GM18499 (cell line): ENCODE measurements at regions not wholly inside any gene's neighbourhood (a gene's known extent, or its start where the extent isn't known, plus 50 kb on each side); places are given as distances from the start of the nearest gene placed in this dataset.

ENCODE experiments used
- ATAC-seq: cut with Tn5 transposase; IDR thresholded peaks from one replicate; pipeline ENCODE4 v1.9.1; 2021; ENCODE audit warnings: moderate number of reproducible peaks; ENCODE audit not compliant: insufficient read depth, unreplicated experiment

DNA sequence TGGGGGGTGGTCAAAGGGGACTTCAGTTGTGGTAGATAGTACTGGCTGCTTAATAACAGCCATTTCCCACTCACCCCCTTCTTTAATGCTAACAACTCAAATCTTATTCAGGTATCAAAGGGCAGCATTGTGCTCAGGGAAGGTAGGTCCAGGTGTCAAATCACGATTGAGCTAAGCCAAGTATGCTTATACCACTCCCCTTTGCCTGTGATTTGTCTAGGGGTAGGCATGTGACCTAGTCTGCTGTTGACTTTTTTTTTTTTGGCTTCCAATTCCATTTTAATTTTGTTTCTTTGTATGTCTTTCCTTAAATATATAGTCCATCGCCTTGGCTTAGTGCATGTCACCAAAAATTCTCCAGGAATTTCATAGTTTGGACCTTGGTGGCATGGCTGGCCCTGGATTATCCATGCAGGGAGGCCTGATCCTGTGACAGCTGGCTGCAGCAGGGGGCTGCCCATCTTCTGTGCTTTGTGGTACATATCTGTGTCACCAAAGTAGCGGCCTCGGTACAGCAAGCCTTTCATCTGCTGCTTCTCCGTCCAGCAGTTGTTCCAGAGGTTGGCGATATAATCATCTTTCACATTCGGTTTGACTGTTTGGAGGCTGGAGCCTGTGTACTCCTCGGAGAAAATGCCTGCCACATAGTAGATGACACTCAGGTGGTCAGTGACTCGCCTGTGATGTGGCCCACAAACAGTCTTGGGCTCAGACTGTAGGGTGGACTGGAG is 68.1 kb upstream of the SPRED2 start:
- no peak for ATAC-seq

DNA sequence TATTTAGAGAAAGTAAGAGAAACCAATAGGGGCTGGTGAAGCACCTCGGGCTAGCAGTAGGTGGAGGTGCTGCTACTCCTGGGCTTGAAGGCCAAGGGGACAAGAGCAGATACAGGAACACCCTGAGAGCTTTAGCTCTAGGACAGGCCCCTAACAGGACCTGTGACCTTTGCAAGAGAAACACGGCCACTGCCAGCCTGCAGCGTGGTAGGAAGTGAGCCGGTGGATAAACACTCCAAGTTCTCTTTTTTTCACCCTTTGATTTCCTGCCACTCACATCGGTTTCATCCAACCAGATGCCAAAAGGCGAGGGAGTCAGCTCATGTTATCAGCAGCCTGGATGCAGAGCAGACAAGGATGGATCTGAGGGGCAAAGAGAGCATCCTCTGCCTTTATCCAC is 66.8 kb upstream of the SPRED2 start:
- ATAC-seq, result no peak

DNA sequence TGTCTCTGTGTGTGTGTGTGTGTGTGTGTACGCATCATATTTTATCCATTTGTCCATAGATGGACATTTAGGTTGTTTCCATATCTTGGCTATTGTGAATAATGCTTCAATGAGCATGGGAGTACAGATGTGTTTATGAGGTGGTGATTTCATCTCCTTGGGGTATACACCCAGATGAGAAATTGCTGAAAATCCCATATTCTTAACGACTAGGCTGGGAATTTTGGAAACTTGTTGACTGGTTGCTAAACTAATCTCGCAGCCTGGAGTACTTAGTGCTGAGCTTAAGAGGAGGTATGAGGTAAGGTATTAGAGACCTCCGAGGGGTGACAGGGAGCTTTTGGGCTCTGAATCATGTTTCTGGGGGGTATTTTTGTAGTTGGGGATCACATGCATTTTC is 66.0 kb upstream of the SPRED2 start:
- ATAC-seq, result no peak

DNA sequence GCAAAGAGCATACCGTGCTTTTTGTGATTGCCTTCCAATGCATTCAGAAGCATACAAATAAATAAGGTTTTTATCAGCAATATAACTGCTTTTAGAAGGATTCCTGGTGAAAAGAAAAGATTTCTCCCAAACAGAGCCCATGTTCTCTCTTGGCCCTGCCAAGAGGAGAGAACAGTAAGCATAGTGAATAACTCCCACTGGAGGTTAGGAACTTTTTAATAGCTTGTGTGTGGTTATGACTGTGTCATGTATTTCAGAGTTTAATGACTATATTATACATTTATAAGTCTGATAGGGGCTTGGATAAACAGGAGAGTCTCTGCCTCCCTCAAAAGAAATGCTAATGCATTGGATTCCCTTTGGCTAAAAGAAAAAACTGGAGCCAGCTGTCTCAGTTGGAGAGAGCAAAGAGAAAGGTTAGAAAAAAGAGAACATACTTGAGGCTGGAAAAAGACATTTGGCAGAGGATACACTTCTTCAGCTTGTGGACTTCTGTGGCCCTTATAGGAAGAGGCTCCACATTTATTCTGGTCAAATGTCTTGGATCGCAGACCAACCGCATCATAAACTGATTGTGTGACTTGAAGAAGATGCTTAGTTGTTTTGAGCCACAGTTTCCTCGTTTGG is 63.0 kb upstream of the SPRED2 start:
- ATAC-seq, result no peak

DNA sequence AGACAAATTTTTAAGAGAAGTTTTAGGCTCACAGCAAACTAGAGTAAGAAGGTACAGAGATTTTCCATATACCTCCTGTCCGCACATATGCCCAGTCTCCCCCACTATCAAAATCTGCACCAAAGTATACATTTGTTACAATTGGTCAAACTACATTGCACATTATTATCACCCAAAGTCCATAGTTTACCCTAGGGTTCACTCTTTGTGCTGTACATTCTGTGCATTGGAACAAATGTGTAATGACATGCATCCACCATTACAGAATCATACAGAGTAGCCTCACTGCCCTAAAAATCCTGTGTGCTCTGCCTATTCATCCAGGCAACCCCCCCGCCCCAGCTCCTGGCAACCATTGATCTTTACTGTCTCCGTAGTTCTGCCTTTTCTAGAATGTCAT is 61.7 kb upstream of the SPRED2 start:
- ATAC-seq, result no peak

DNA sequence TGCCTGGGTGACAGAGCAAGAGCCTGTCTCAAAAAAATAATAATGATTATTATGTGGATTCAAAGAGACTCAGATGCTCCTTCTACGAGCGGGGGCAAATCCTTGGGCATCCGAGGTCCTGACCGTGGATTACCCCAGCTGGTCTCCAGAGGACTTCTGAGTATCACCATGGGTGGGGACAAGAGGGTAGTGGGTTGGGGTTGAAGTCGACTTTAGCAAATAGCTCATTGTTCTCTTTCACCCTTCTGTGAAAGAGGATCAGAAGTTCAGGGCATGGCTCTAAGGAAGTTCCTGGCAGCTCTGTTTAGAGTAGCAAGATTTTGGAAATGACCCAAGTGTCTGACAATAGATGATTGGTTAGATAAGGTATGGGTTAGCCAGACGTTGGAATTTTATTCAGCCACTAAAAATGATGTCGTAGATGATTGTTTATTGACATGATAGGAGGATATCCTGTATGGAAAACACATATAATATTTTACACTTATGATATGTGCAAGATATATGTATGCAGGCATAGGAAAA is 59.0 kb upstream of the SPRED2 start:
- no peak for ATAC-seq

DNA sequence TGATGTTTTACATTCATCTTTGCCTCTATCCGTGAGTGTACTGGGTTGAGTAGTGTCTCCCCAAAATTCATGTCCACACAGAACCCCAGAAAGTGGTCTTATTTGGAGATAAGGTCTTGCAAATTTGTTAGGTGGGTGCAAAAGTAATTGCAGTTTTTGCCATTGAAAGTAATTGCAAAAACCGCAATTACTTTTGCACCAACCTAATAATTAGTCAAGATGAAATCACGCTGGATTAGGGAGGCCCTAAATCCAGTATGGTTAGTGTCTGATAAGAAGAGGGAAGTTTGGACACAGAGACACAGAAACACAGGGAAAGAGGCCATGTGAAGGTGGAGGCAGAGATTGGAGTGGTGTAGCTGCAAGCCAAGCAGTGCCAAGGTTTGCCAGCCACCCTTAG is 57.8 kb upstream of the SPRED2 start:
- ATAC-seq, result no peak

DNA sequence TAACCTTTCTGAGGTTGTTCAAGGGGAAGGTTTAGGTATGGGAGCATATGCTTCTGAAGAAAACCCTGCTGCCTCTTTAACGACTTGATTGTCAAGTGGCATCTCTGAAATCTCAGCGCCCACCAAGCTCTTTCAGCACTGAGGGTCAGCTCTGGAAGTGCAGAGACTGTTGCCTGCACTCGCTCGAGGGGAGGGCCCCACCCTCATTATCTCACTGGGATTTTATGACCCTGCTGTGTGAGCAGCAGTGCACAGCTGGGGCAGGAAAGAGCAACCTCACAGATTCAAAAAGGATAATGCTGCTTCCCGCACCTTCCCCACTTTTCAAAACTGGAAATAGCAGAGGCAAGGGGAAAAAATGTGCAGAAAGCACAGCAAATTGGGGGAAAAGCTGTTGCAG is 56.9 kb upstream of the SPRED2 start:
- ATAC-seq, result no peak

DNA sequence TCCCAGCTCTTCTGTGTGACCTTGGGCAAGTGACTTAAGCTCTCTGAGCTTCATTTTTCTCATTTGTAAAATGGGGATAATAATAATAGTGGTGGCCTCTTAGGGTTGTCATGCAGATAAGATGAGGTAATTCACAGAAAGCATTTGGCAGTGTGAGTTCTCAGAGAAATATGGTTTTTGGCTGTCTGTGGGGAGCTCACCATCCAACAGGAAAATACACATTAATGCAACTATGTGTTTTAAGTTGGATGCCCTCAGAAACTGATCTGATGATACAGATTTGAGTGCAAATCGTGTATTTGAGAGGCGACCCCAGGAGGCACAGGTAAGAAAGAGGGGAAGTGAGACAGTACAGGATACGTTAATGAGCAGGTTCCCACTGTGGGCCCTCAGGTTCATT is 56.1 kb upstream of the SPRED2 start:
- ATAC-seq, result no peak

DNA sequence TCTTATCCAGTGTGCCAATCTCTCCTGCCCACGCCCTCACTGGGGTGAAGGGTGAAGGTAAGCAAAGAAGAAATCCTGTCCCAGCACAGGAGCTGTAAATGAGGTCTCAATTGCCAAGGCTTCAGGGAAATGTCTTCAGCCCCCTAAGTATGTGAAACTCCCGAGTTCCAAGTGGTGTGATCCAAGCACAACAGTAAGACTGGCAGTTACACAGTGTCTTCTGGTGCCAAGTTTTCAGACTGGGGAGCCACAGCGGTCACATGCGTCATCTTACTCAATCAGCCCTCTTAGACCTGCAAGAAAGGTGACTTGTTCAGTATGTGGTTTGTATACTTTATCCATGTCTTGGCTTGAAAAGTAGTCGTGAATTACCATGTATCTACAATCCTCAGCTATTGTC is 55.0 kb upstream of the SPRED2 start:
- no peak for ATAC-seq

DNA sequence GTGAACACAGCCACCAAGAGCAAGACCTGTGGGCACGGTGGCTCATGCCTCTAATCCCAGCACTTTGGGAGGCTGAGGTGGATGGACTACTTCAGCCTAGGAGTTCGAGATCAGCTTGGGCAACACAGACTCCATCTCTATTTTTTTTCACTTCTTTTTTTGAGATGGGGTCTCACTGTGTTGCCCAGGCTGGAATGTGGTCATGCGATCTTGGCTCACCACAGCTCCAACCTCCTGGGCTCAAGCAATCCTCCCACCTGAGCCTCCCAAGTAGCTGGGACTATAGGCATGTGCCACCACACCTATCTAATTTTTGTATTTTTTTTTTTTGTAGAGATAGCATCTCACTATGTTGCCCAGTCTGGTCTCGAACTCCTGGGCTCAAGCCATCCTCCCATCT is 54.4 kb upstream of the SPRED2 start:
- no peak for ATAC-seq

DNA sequence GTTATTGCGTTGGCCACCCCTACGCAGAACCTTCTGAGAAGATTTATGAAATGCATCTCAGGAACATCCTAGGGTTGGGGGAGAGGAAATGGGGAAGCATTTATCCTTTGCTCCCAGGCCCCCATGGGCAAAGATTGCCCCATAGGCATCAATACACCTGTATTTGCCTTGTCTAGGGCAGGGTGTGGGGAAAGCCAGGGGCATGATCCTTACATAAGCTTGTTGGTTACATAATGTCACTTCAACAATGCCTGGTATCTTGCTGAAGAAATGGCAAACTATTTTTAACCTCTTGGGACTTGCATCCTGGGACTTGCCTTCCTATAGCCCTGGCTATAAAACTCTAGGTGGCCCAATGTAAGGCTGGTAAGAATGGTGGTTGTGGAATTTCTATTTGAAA is 53.9 kb upstream of the SPRED2 start:
- ATAC-seq, result no peak

DNA sequence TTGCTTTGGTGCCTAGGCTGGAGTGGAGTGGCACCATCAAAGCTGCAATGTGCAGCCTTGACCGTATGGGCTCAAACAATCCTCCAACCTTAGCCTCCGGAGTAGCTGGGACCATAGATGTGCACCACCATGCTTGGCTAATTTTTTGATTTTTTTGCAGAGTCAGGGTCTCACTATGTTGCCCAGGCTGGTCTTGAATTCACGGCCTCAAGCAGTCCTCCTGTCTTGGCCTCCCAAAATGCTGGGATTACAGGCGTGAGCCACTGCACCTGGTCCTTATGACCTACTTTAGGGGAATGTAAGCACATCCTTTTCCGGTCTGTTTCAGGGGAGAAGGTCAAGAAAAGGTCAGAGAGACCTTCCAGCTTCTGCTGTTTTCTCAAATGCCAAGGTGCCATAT is 53.4 kb upstream of the SPRED2 start:
- no peak for ATAC-seq

DNA sequence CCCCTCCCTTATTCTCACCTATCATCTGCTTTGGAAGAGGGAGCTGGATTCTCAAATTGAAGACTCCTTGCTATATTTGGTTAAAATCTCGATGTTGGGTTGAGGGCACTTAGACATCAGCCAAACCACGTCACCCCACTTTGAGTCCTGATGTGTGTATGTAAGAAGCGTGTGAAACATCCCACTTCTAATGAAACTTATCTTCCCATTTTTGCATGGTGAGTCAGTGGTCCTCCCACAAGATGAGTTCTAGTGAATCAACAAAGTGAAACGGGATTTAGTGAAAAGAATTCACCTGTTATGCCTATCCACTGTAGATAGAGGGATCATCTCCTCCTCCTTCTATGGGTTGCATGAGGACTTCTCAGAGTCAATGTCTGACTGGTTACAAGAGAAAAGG is 51.4 kb upstream of the SPRED2 start:
- no peak for ATAC-seq

DNA sequence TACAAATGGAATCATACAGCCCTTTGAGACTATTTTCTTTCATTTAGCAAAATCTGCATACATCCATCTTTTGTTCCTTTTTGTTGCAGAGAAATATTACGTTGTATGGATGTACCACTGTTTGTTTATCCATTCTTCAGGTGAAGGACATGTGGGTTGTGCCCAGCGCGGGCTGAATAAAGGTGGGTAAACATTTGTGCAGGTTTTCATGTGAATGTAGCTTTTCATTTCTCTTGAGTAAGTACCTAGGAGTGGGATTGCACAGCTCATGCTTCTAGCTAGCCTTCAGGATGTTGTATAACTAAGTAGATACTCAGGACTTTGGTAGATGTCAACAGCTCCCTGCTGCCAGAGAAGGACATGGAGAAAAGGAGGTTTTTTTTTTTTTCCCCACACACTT is 50.6 kb upstream of the SPRED2 start:
- no peak for ATAC-seq
